GM12864 (cell line): ENCODE measurements at regions not wholly inside any gene's neighbourhood (a gene's known extent, or its start where the extent isn't known, plus 50 kb on each side); places are given as distances from the start of the nearest gene placed in this dataset.

ENCODE experiments used
- DNase-seq: peaks from one replicate; pipeline ENCODE4 v3.0.0-alpha.2; 2011; ENCODE audit warnings: low read depth
- H3K4me3 ChIP-seq: 2 replicates; pipeline ENCODE4 v1.5.1; 2011; ENCODE audit warnings: mild to moderate bottlenecking, low read depth, low read length, control low read depth
- TF ChIP-seq, protein P1 (sequence below): IDR thresholded peaks from 2 replicates; pipeline ENCODE4 v1.5.1; 2011; ENCODE audit warnings: low read depth, mild to moderate bottlenecking, moderate library complexity, low read length, control low read depth, inconsistent platforms; ENCODE audit errors: missing control alignments

DNA sequence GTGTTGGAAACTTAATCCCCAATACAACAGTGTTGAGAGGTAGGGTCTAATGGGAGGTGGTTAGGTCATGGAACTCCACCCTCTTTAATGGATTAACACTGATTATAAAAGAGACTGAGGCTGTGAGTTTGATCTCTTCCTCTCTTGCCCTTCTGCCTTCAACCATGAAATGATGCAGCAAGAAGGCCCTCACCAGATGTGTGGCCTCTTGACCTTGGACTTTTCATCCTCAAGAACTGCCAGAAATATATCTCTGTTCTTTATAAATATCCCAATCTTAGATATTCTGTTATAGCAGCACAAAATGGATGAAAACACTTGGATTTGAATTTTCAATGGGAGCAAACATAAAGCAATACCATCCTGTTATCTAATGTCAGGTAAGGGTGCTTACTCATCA, 67.6 kb downstream of the NMUR2 start:
- no peak for DNase-seq
- TF ChIP-seq, protein P1, sequence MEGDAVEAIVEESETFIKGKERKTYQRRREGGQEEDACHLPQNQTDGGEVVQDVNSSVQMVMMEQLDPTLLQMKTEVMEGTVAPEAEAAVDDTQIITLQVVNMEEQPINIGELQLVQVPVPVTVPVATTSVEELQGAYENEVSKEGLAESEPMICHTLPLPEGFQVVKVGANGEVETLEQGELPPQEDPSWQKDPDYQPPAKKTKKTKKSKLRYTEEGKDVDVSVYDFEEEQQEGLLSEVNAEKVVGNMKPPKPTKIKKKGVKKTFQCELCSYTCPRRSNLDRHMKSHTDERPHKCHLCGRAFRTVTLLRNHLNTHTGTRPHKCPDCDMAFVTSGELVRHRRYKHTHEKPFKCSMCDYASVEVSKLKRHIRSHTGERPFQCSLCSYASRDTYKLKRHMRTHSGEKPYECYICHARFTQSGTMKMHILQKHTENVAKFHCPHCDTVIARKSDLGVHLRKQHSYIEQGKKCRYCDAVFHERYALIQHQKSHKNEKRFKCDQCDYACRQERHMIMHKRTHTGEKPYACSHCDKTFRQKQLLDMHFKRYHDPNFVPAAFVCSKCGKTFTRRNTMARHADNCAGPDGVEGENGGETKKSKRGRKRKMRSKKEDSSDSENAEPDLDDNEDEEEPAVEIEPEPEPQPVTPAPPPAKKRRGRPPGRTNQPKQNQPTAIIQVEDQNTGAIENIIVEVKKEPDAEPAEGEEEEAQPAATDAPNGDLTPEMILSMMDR: no peak
- no peak overlapping the region for H3K4me3 ChIP-seq

GRCh38 chr5:152335461-152335860, 69.6 kb downstream of the NMUR2 start:
- TF ChIP-seq, protein P1: no peak
- H3K4me3 ChIP-seq: no peak overlapping the region
- no peak for DNase-seq

- no peak for DNase-seq
- TF ChIP-seq, protein P1: no peak
- no peak overlapping the region for H3K4me3 ChIP-seq
These were observed 72.2 kb downstream of the NMUR2 start for GRCh38 chr5:152332716-152333460.

- DNase-seq: no peak
- TF ChIP-seq, protein P1: no peak
- no peak overlapping the region for H3K4me3 ChIP-seq
These were observed 73.4 kb downstream of the NMUR2 start for GRCh38 chr5:152331718-152332117.

DNA sequence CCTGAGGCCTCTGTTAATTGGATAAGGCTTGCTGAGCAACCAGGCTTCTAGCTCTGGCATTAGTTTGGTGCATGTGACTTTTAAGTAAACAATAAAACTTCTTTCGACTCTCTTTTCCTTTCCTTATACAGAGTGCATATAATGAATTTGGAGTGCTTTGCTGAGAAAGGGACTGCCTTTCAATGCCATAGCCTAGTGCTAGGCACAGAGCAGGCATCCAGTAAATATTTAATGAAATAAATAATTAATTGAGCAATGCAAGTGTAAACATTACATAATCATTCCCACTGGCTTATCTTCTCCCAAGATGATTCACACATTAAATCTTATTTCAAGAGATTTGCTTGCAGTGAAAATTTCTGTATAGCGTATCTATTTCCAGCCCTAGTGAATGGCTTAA, 74.1 kb downstream of the NMUR2 start:
- H3K4me3 ChIP-seq: no peak overlapping the region
- TF ChIP-seq, protein P1: no peak
- no peak for DNase-seq

- H3K4me3 ChIP-seq: no peak overlapping the region
- no peak for DNase-seq
- TF ChIP-seq, protein P1: no peak
These were observed 75.3 kb downstream of the NMUR2 start for GRCh38 chr5:152329761-152330283.

GRCh38 chr5:152329207-152329606, 75.9 kb downstream of the NMUR2 start:
- H3K4me3 ChIP-seq: no peak overlapping the region
- no peak for DNase-seq
- TF ChIP-seq, protein P1: no peak
